Activated CD8-positive, alpha-beta memory T cell treated with anti-CD3 and anti-CD28 coated beads for 36 hours (primary cell): ENCODE measurements at regions not wholly inside any gene's neighbourhood (a gene's known extent, or its start where the extent isn't known, plus 50 kb on each side); places are given as distances from the start of the nearest gene placed in this dataset.
"Not testable (repeated sequence)": the region's sequence is repeated elsewhere in the genome, so short reads cannot be mapped to it uniquely, and the experiment has no call there.

Experiments
- CTCF ChIA-PET: fragments of 350-600 bp; sonication (Branson Sonifier 250); formaldehyde crosslinking; loops from one replicate; lab custom pipeline; 2021; ENCODE audit warnings: antibody characterized with exemption; lab: Charles Lee
- POLR2A ChIA-PET: fragments of 350-600 bp; sonication (Branson Sonifier 250); formaldehyde crosslinking; loops from one replicate; lab custom pipeline; 2021; ENCODE audit warnings: antibody characterized with exemption; lab: Charles Lee

DNA sequence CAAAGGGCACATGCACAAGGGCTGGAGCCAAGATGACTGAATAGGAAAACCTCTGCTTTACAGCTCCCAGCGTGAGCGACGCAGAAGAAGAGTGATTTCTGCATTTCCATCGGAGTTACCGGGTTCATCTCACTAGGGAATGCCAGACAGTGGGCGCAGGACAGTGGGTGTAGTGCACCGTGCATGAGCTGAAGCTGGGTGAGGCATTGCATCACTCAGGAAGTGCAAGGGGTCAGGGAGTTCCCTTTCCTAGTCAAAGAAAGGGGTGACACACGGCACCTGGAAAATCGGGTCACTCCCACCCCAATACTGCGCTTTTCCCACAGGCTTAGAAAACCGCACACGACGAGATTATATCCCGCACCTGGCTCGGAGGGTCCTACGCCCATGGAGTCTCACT lies 64.5 kb upstream of the HTR1E start:
- CTCF ChIA-PET, POLR2A ChIA-PET: not testable (repeated sequence)

DNA sequence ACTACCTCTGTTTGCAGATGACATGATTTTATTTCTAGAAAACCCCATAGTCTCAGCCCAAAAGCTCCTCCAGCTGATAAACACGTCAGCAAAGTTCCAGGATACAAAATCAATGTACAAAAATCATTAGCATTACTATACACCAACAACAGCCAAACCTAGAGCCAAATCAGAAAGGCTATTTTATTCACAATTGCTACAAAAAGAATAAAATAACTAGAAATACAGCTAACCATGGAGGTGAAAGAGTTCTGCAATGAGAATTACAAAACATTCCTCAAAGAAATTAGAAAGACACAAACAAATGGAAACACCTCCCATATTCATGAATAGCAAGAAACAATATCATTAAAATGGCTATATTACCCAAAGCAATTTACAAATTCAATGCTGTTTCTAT lies 65.6 kb upstream of the HTR1E start:
- ChIA-PET CTCF (no interaction called here), POLR2A (no interaction called here)

DNA sequence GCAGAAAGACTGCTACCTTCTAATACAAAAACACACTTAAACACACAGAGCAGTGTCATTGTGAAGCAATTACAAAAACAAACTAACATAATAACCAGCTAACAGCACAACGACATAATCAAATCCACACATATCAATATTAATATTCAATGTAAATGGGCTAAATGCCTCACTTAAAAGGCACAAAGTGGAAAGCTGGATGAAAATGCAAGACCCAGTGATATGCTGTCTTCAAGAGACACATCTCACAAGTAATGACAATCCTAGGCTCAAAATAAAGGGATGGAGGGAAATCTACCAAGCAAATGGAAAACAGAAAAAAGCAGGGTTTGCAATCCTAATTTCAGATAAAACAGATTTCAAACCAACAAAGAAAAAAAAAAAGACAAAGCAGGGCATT lies 67.8 kb upstream of the HTR1E start:
- CTCF ChIA-PET = no interaction called here
- POLR2A ChIA-PET = no interaction called here

DNA sequence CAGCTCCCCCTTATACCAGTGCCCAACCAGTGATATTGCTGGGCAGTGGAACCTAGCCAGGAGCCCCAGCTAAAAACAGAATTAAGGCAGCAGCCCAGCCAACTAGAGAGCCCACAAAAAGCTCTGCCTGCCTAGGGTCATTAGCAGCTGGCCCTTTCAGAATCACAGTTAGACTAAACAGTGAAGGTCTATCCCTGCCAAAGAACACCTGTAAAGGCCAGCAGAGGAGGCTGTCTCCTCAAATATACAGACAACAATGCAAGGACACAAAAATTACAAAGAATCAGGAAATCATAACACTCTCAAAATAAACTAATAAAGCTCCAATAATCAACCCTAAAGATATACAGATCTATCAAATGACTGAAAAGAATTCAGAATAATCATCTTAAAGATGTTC lies 77.8 kb upstream of the HTR1E start:
- ChIA-PET CTCF (no interaction called here), POLR2A (no interaction called here)

DNA sequence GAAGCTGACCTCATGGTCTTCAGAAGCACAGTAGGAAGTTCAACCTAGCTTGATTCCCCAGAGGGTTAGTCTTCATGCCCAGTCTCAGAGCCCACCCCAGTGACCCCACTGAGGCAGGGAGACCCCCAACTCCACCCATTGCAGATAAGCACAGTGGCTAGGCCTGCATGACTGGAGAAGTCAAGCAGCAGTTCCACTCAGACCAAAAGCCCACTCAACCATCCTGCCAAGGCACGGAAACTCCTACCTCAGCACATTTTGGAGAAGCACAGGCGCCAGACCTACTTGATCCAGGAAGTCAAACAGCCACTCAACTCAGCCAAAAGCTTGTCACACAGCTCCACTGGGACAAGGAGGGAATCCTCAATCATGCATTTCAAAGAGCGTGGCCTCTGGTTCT lies 78.4 kb upstream of the HTR1E start:
- POLR2A ChIA-PET = no interaction called here
- CTCF ChIA-PET = no interaction called here

DNA sequence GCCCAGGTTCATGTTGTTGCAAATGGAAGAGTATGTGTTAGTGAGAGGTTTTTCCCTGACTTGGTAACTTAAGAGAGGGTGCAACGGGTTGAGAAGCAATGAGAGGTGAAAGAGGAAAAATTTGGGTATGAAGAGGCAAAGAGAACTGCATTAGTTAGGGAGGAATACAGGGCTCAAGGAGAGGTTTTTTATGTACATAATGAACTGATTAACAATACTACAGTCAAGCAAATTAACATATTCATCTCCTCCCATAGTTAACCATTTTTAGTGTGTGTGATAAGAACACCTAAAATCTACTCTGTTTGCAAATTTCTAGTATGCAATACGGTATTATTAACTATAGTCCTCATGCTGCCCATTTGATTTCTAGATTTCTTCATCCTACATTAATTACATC lies 79.5 kb upstream of the HTR1E start:
- POLR2A ChIA-PET = no interaction called here
- CTCF ChIA-PET = no interaction called here

DNA sequence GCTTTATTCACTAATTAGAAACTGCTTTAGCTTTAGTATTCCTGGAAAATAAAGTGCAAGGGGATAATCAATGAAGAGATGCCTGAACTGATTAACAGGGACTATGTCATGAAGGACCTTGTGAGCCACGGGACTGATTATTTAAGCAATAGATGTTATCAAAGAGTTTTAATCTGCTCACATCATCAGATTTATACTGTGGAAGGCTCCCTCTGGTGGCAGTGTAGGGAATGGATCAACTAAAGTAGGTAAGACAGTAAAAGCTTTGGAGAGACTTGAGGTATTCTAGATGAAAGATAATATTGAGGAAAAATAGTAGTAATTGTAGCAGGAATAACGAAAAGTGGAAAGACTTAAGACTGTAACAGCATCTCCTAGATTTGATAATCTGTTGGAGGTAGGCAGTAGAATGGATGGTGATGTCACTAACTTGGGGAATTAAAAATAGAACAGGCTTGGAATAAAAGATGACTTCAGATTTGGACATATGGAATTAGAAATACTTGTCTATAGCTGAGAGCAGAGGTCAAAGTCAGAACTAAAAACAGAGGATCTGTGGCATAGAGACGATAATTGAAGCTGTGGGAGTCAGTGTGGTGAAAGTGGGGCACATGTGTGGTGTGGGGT lies 80.3 kb upstream of the HTR1E start:
- ChIA-PET CTCF (no interaction called here), POLR2A (no interaction called here)

DNA sequence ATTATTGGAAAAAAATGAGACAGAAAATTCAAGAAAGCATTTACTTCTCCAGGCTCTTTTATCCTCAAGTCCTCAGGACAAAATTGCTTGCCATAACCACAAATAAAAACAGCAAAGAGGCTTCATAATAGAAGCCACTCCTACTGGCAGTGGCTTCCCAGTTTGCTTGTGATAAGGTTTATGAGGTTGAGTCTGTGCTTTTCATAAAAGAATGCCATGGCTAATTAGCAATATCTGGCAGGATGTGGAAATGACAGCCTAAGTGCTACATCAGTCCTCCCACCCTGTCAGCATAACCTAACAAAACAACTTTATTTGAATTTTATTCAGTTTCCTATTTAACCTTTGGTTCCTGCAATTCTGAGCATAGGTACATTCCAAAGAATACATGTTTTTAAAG lies 80.9 kb upstream of the HTR1E start:
- ChIA-PET POLR2A (no interaction called here), CTCF (no interaction called here)

DNA sequence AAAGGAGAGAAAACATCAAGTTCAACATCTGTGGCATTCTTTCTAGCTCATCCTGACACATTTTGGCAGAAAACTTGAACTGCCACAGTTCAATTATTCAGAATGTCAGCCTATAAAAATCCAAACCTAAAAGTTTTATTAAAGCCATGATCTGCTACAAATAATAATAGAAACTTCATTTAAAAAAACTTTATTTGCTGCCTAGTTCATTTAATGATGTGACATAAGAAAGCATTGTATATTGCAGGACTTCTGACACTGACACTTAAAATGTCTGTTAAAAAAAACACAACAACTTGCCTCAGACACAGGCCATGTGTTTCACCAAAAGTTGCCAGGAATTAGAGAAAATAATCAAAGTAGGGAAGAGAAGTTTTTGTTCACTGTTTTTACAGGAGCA lies 88.3 kb upstream of the HTR1E start:
- CTCF ChIA-PET = no interaction called here
- POLR2A ChIA-PET = no interaction called here

DNA sequence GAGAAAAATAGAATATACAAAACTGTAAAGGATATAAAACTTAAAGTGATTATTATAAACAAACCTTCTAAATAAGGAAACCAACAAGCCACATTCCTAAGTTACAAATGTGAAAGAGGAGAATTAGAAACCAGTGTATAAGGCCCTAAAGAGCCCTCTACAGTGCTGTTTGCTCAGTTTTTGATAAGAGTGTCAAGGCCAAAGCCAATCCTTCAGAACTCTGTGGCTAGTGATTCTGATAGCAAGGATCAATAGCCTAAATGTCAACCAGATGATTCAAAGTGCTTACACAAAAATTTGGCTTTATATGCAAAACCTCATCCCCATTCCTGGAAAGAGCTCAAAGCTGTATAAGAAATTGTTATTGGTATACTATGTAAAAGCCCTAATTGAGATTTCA lies 104.6 kb upstream of the HTR1E start:
- ChIA-PET CTCF (no interaction called here), POLR2A (no interaction called here)

DNA sequence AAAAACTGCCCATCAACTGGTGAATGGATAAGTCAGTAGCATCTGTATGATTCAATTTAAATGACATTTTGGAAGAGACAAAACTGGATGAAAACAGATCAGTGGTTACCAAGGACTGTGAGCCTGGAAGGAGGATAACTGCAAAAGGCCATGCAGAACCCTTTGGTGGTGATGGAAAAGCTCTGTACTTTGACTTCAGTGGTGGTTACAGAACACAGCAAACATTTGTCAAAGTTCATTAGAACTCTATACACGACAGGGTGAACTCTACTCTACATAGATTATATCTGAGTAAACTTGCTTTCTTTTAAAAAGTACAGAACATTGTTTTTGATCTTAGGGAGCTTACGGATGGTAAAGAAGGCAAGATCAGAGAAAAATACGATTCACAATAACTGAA lies 111.9 kb upstream of the HTR1E start:
- CTCF ChIA-PET = no interaction called here
- POLR2A ChIA-PET = no interaction called here

DNA sequence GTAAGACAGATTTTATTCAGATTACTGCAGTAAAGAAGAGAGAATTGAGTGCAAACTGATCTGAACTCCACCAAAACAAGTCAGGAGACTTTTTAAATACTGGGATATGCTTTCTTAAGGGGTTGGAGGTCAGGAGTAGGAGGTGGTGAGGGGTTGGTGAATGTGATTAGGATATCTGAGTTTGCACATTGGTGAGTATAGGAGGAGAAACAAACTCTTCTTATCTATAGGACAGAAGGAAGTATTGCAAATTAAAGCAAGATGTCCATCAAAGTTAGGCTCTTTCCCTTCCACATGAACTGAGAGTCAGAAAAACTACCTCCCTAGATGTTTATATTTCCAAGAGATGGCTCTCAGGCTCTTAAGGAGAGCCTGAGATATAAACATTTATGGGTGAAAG lies 114.6 kb upstream of the HTR1E start:
- ChIA-PET POLR2A (no interaction called here), CTCF (no interaction called here)

DNA sequence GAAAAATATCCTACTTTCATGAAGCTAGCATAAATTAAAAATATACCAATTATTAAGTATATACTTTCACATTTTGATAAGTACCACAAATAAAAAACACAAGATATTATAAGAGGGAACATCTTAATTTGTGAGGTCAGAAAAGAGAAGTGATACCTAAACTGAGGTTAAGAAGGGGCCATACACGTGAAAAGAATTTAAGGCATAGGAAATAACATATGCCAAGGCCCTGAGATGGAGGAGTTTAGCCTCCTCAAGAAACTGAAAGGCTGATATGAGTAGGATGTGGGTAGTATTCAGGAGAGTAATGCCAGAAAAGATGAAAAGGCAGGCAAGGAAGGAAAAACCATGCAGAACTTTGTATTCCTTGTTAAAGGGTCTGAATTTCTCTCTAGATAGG lies 116.6 kb upstream of the HTR1E start:
- POLR2A ChIA-PET = no interaction called here

DNA sequence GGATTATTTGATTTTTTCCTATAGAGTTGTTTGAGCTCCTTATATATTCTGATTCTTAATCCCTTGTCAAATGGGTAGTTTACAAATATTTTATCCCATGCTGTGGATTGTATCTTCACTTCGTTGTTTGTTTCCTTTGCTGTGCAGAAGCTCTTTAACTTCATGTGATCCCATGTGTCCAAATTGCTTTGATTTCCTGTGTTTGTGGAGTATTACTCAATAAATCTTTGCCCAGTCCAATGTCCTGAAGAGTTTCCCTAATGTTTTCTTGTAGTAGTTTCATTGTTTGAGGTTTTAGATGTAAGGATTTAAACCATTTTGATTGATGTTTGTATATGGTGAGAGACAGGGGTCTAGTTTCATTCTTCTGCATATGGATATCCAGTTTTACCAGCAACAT lies 143.7 kb upstream of the HTR1E start:
- CTCF ChIA-PET = no interaction called here
- POLR2A ChIA-PET = no interaction called here

More for the DNA sequence above, 116.6 kb upstream of the HTR1E start:
- CTCF ChIA-PET = no interaction called here

DNA sequence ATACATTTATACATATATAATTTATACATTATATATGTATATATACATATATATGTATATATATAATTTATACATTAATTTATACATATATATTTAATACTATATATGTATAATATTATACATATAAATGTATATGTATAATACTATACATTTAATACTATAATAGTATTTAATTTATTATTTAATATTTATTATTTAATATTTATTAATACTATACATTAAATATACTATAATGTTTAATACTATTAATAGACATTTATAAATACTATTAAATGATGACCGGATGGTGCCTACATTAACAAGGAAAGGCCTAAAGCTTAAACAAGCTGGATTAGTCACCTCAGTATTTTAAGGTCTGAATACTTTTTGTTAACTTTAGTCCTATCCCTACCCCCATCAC lies 145.9 kb upstream of the HTR1E start:
- CTCF ChIA-PET = no interaction called here
- POLR2A ChIA-PET = no interaction called here

DNA sequence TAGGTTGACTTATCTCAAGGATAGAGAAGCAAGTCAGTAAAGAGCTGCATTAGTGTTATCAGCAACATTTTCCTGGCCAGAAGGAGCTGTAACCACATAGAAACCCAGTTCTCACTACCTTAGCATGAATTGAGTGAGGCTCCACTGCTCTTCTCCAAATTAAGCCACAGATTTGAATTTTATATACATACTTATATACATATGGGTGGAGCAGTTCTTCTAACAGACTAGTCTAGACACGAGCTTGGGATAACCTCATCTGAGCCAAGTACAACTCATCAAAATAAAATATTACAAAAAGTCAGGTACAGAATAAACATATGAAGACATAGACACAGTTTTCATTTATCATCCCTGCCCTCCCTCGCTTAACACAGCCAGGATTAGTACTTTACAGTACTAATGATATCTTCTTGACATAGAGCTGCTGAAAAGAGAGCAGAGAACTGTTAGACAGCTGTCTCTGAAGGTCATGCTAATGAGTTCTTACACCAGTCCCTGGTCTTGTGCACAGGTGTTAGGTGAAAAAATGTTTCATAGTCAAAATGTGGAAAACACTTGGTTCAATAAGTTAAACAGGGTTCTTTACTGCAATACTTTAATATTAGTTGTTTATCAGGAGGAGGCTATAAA lies 147.4 kb upstream of the HTR1E start:
- CTCF ChIA-PET = no interaction called here
- POLR2A ChIA-PET = no interaction called here

DNA sequence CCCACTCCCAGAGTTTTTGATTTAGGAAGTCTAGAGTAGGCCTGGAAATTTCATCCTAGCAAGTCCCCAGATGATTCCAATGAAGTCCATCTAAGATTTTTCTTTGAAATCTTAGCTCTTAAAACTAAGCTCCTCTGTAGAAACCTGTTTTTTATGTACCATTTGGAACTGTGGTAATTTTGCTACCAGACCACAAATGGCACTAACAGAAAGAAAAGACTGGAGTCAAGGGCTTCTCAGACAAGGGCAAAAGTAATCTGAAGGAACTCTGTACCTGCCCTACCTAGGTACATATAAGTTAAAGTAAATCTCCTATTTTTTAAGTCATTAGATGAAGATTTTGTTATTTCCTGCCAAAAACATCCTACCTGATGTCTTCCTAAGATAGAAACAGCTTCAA lies 155.0 kb upstream of the HTR1E start:
- CTCF ChIA-PET = no interaction called here
- POLR2A ChIA-PET = no interaction called here

DNA sequence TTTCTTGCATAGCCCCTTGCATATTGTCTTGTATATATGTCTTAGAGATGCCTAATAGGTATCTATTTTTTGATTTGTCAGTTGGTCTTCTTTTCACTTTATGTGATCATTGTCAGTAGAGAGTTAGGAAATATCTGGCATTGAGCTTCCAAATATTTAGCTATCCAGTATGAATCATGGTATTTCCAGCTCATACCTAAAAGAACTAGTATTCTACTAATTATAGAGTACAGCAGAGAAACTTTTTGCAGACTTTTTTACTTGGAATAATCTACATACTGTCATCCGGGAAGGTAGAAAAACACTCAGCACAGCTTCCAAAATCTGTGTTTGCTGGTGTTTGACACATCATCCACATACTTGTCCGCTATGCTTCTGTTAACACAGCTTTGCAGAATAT lies 156.4 kb upstream of the HTR1E start:
- CTCF ChIA-PET = no interaction called here
- POLR2A ChIA-PET = no interaction called here

DNA sequence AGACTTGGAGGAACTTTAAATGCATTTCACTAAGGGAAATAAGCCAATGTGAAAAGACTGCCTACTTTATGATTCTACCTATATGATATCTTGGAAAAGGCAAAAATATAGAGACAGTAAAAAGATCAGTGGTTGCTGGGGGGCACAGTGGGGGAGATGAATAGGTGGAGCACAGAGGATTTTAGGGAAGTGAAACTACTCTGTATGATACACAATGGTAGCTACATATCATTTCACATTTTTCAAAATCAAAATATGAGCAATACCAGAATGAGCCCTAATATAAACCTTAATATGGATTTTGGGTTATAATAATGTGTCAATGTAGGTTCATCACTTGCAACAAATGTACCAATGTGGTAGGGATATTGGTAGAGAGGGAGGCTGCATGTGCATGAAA lies 161.4 kb upstream of the HTR1E start:
- CTCF ChIA-PET = no interaction called here
- POLR2A ChIA-PET = no interaction called here

DNA sequence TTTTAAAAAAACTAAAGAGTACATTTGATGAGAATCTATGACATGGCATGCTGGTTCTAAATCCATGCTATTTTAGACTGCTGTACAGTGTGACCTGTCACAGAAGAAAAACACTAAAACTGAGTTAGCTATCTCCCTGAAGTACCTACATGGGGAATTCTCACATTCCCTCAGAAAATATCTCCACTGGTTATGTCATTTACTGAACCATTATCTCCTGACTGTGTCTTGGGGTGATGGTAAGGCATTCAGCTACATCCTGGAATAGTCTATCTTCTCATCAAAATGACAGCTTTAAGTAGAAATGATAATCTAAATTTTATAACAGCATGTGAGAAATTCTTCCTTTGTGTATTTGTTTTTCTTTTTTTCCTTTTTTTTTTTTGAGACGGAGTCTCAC lies 172.1 kb upstream of the HTR1E start:
- ChIA-PET POLR2A (no interaction called here), CTCF (no interaction called here)

DNA sequence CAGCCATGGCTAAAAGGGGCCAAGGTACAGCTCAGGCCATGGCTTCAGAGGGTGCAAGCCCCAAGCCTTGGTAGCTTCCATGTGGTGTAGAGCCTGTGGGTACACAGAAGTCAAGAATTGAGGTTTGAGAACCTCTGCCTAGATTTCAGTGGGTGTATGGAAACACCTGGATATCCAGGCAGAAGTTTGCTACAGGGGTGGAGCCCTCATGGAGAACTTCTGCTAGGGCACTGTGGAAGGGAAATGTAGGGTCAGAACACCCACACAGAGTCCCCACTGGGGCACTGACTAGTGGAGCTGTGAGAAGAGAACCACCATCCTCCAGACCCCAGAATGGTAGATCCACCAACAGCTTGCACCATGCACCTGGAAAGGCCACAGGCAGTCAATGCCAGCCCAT lies 177.4 kb upstream of the HTR1E start:
- CTCF ChIA-PET, POLR2A ChIA-PET: not testable (repeated sequence)

DNA sequence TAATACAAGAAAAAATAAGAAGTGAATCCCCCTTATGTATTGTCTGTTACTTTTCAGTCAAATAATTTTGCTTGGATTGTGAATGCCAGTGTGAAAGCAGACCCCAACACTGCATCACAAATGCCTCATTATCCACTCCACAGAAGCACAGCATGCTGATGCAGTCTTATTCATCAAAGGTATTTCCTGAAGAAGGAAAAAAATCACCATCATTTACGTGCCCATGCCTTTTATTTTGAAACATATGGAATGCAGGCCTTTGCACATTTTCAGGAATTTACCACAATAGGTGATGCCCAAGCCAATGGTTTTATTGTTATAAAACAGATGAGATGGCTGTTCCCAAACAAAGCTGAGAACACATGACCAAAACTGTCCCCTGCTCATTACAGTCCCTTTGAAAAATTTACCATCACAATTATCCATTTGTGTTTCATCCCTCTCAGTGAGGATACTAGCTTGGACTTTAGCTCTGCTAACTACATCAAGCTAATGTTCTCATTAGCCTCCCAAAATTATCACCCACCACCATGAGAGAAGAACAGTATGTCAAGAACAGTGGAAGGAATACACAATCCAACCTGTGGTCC lies 180.6 kb upstream of the HTR1E start:
- CTCF ChIA-PET = no interaction called here
- POLR2A ChIA-PET = no interaction called here
